ENCODE measurements at regions not wholly inside any gene's neighbourhood (a gene's known extent, or its start where the extent isn't known, plus 50 kb on each side); places are given as distances from the start of the nearest gene placed in this dataset.
"Not testable (repeated sequence)": the region's sequence is repeated elsewhere in the genome, so short reads cannot be mapped to it uniquely, and the experiment has no call there.

GRCh38 chr14:92247947-92248346 is 75.0 kb upstream of the SLC24A4 start:
- Histone ChIP-seq H3K4me3 (ENCODE audit: control insufficient read depth in 2 of 3, extremely low read depth in 1 of 3, insufficient read depth in 2 of 3, low read depth in 1 of 3, low read length in 3 of 3) (no peak overlapping the region), H4K20me1 (ENCODE audit: control insufficient read depth, extremely low read depth, insufficient read depth, low read length) (no peaks in the 10 kb centered on the region), H3K79me2 (ENCODE audit: control insufficient read depth, insufficient read depth, low read length) (no peaks in the 10 kb centered on the region), H3K36me3 (ENCODE audit: control insufficient read depth in 2 of 2, extremely low read depth in 1 of 2, insufficient read depth in 2 of 2, low read length in 2 of 2) (no peaks in the 10 kb centered on the region), H3K9ac (ENCODE audit: control insufficient read depth, extremely low read depth, insufficient read depth, low read length) (no peak overlapping the region), H2AFZ (ENCODE audit: control insufficient read depth, low read length) (no peak overlapping the region), H3K27ac (ENCODE audit: control insufficient read depth, insufficient read depth, low read length) (no peak overlapping the region), H3K9me3 (ENCODE audit: control insufficient read depth, low read depth, low read length) (peaks cover 5% of the 10 kb centered on the region), H3K4me2 (ENCODE audit: control insufficient read depth, extremely low read depth, insufficient read depth, low read depth, low read length) (no peak overlapping the region), H3K4me1 (ENCODE audit: control insufficient read depth, extremely low read depth, insufficient read depth, low read length) (no peaks in the 10 kb centered on the region), H3K27me3 (ENCODE audit: control insufficient read depth, extremely low read depth, insufficient read depth, low read length) (peaks cover 20% of the 10 kb centered on the region), H3K9me1 (ENCODE audit: control insufficient read depth, extremely low read depth, insufficient read depth, low read length) (no peaks in the 10 kb centered on the region)
- FAIRE-seq (no peak), DNase-seq (ENCODE audit: low read depth, low spot score) (no peak)
- no peak for TF ChIP-seq CTCF (optimal IDR thresholded peaks at IDR 0.05 in 1 of 3, IDR thresholded peaks at IDR 0.05 in 1 of 3, conservative IDR thresholded peaks at IDR 0.05 in 1 of 3; ENCODE audit: extremely low read depth in 1 of 3, insufficient read depth in 2 of 3, low read length in 3 of 3)
- no peak for TF ChIP-seq EZH2 (IDR thresholded peaks at IDR 0.05; ENCODE audit: low read length)
- dilution Hi-C loops (cut with MboI; ENCODE audit: extremely low pct_ligation_motif_present, low sequenced_read_pairs): no loop called here

GRCh38 chr14:92248696-92249095 is 74.3 kb upstream of the SLC24A4 start:
- Histone ChIP-seq H3K27ac (ENCODE audit: control insufficient read depth, insufficient read depth, low read length) (no peak overlapping the region), H3K27me3 (ENCODE audit: control insufficient read depth, extremely low read depth, insufficient read depth, low read length) (peaks cover 28% of the 10 kb centered on the region), H3K9ac (ENCODE audit: control insufficient read depth, extremely low read depth, insufficient read depth, low read length) (no peak overlapping the region), H2AFZ (ENCODE audit: control insufficient read depth, low read length) (no peak overlapping the region), H3K9me3 (ENCODE audit: control insufficient read depth, low read depth, low read length) (peaks cover 5% of the 10 kb centered on the region), H3K9me1 (ENCODE audit: control insufficient read depth, extremely low read depth, insufficient read depth, low read length) (no peaks in the 10 kb centered on the region), H3K4me2 (ENCODE audit: control insufficient read depth, extremely low read depth, insufficient read depth, low read depth, low read length) (no peak overlapping the region), H3K4me1 (ENCODE audit: control insufficient read depth, extremely low read depth, insufficient read depth, low read length) (no peaks in the 10 kb centered on the region), H3K79me2 (ENCODE audit: control insufficient read depth, insufficient read depth, low read length) (no peaks in the 10 kb centered on the region), H4K20me1 (ENCODE audit: control insufficient read depth, extremely low read depth, insufficient read depth, low read length) (no peaks in the 10 kb centered on the region), H3K4me3 (ENCODE audit: control insufficient read depth in 2 of 3, extremely low read depth in 1 of 3, insufficient read depth in 2 of 3, low read depth in 1 of 3, low read length in 3 of 3) (no peak overlapping the region), H3K36me3 (ENCODE audit: control insufficient read depth in 2 of 2, extremely low read depth in 1 of 2, insufficient read depth in 2 of 2, low read length in 2 of 2) (no peaks in the 10 kb centered on the region)
- FAIRE-seq: no peak
- DNase-seq (ENCODE audit: low read depth, low spot score): no peak
- dilution Hi-C loops (cut with MboI; ENCODE audit: extremely low pct_ligation_motif_present, low sequenced_read_pairs): no loop called here
- TF ChIP-seq EZH2 (IDR thresholded peaks at IDR 0.05; ENCODE audit: low read length) (no peak), CTCF (optimal IDR thresholded peaks at IDR 0.05 in 1 of 3, IDR thresholded peaks at IDR 0.05 in 1 of 3, conservative IDR thresholded peaks at IDR 0.05 in 1 of 3; ENCODE audit: extremely low read depth in 1 of 3, insufficient read depth in 2 of 3, low read length in 3 of 3) (no peak)

GRCh38 chr14:92250366-92250765 is 72.6 kb upstream of the SLC24A4 start:
- H3K9ac ChIP-seq (ENCODE audit: control insufficient read depth, extremely low read depth, insufficient read depth, low read length); H3K9me3 ChIP-seq (ENCODE audit: control insufficient read depth, low read depth, low read length); H3K36me3 ChIP-seq (ENCODE audit: control insufficient read depth in 2 of 2, extremely low read depth in 1 of 2, insufficient read depth in 2 of 2, low read length in 2 of 2); H3K4me3 ChIP-seq (ENCODE audit: control insufficient read depth in 2 of 3, extremely low read depth in 1 of 3, insufficient read depth in 2 of 3, low read depth in 1 of 3, low read length in 3 of 3); H3K4me1 ChIP-seq (ENCODE audit: control insufficient read depth, extremely low read depth, insufficient read depth, low read length); H4K20me1 ChIP-seq (ENCODE audit: control insufficient read depth, extremely low read depth, insufficient read depth, low read length); H3K9me1 ChIP-seq (ENCODE audit: control insufficient read depth, extremely low read depth, insufficient read depth, low read length); H2AFZ ChIP-seq (ENCODE audit: control insufficient read depth, low read length); H3K79me2 ChIP-seq (ENCODE audit: control insufficient read depth, insufficient read depth, low read length); dilution Hi-C loops (cut with MboI; ENCODE audit: extremely low pct_ligation_motif_present, low sequenced_read_pairs); H3K4me2 ChIP-seq (ENCODE audit: control insufficient read depth, extremely low read depth, insufficient read depth, low read depth, low read length); DNase-seq (ENCODE audit: low read depth, low spot score); FAIRE-seq; H3K27ac ChIP-seq (ENCODE audit: control insufficient read depth, insufficient read depth, low read length): not testable (repeated sequence)
- H3K27me3 ChIP-seq (ENCODE audit: control insufficient read depth, extremely low read depth, insufficient read depth, low read length): peaks cover 44% of the 10 kb centered on the region
